Body of pancreas (tissue), 4 donors: ENCODE measurements at regions not wholly inside any gene's neighbourhood (a gene's known extent, or its start where the extent isn't known, plus 50 kb on each side); places are given as distances from the start of the nearest gene placed in this dataset.

Source experiments
- POLR2A ChIP-seq, 3 donors: fragments of 450-650 bp; IDR thresholded peaks; one replicate each; pipeline ENCODE4 v1.6.1; 2016; ENCODE audit warnings: antibody characterized with exemption in 3 of 3, mild to moderate bottlenecking in 2 of 3
- TF ChIP-seq, protein P1 (sequence below), 7 experiments: fragments of 450-650 bp in 4 of 7; fragments of 200-600 bp in 3 of 7; sonication (generic) in 3 of 7; IDR thresholded peaks; one replicate each; pipeline ENCODE4 v1.5.1; 2016 to 2019; ENCODE audit warnings: antibody characterized with exemption in 7 of 7

DNA sequence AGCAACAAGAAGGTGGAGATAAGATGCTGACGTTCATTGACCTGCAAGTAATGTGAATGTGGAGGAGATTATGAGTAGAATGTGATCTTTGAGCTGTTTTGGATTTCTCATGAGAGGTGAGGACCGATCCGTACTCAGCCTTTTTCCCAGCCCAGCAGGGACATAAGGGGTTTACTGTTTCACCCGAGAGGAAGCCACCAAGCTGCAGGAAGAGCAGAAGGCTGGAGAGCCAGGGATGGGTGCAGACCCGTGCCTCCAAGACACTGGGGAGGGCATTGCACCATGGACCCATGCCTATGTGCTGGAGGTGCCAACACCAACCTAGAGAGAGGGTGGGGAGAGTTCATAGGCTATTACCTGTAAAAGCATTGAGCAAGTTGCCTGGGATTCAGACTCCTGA lies 206.0 kb upstream of the DIO3 start:
- TF ChIP-seq, protein P1, sequence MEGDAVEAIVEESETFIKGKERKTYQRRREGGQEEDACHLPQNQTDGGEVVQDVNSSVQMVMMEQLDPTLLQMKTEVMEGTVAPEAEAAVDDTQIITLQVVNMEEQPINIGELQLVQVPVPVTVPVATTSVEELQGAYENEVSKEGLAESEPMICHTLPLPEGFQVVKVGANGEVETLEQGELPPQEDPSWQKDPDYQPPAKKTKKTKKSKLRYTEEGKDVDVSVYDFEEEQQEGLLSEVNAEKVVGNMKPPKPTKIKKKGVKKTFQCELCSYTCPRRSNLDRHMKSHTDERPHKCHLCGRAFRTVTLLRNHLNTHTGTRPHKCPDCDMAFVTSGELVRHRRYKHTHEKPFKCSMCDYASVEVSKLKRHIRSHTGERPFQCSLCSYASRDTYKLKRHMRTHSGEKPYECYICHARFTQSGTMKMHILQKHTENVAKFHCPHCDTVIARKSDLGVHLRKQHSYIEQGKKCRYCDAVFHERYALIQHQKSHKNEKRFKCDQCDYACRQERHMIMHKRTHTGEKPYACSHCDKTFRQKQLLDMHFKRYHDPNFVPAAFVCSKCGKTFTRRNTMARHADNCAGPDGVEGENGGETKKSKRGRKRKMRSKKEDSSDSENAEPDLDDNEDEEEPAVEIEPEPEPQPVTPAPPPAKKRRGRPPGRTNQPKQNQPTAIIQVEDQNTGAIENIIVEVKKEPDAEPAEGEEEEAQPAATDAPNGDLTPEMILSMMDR (IDR thresholded peaks at IDR 0.05): no peak
- no peak for TF ChIP-seq POLR2A (IDR thresholded peaks at IDR 0.05)
